ENCODE measurements at regions not wholly inside any gene's neighbourhood (a gene's known extent, or its start where the extent isn't known, plus 50 kb on each side); places are given as distances from the start of the nearest gene placed in this dataset.

DNA sequence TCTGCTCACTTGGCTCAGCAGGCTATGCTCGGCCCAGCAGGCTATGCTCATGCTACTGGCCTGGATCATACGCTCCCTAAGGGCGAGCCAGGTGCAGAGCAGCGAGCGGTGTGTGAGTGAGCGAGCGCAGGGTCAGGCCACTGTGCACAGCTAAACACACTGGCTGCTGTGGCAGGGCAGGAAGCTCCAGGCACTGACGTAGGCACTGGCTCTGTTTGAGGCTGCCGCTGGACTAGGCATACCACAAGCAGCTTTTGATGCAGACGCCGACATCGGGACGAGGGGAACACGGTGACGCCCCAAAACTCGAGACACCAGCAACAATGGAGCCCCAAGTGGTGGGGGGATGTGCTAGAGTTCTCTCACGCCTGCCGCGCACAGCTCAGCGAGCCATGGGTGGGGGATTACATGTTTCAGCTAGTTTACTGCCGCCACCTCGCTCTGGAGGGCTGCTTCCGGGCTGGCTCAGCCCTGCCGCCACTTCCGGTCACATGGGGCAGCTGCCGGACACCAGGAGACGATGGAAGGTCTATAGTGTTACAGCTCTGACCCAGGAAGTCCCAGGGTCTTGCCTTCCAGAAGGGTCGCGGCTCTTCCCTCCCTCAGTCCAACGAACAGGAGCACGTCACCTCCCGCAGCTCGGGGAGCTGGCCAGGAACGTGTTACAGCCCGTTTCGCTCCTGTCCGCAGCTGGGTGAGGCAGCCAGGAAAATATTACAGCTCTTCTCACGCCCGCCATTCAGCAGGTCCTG is 1176.9 kb upstream of the LRRTM1 start:
- no peak for TF ChIP-seq CTCF (IDR thresholded peaks at IDR 0.05; ENCODE audit: low read depth, low read length)
- DNase-seq, result no peak

DNA sequence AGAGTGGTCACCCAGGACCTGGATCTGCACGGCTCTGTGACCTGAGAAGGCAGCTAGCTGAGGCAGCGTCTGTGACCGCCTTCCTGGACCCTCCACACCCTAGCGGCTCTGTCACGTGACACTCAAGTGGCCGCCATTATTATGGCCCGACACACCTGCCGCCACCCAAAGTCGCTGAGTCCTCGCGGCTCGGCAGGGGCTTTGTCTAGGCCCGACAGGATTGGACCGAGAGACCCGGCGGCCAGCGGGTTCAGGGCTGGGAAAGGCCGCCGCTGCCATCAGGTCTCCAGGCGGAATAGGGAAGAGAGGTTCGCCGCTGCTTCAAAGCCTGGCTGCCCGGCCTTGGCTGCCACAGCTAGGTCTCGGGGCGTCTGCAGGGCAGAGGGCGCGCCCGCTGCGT is 1162.5 kb upstream of the LRRTM1 start:
- no peaks in the 10 kb centered on the region for H3K36me3 ChIP-seq
- H3K9me3 ChIP-seq, result no peaks in the 10 kb centered on the region
- no peaks in the 10 kb centered on the region for H3K27me3 ChIP-seq
- TF ChIP-seq CTCF (IDR thresholded peaks at IDR 0.05; ENCODE audit: low read depth, low read length), result no peak
- H3K4me3 ChIP-seq (ENCODE audit: low read depth, low read length), result no peak overlapping the region
- no peaks in the 10 kb centered on the region for H3K4me1 ChIP-seq
- DNase-seq, result no peak

More for the DNA sequence above, 1176.9 kb upstream of the LRRTM1 start:
- H3K9me3 ChIP-seq, result no peaks in the 10 kb centered on the region
- H3K4me3 ChIP-seq (ENCODE audit: low read depth, low read length), result no peak overlapping the region
- H3K36me3 ChIP-seq, result no peaks in the 10 kb centered on the region
- H3K27me3 ChIP-seq, result no peaks in the 10 kb centered on the region
- H3K4me1 ChIP-seq, result no peaks in the 10 kb centered on the region

- TF ChIP-seq CTCF (IDR thresholded peaks at IDR 0.05; ENCODE audit: low read depth, low read length), result no peak
- Histone ChIP-seq H3K27me3 (no peaks in the 10 kb centered on the region), H3K9me3 (no peaks in the 10 kb centered on the region), H3K4me1 (no peaks in the 10 kb centered on the region), H3K36me3 (no peaks in the 10 kb centered on the region), H3K4me3 (ENCODE audit: low read depth, low read length) (no peak overlapping the region)
- no peak for DNase-seq
Observed at GRCh38 chr2:81462420-81462819, 1157.9 kb upstream of the LRRTM1 start.

- Histone ChIP-seq H3K4me1 (no peaks in the 10 kb centered on the region), H3K27me3 (no peaks in the 10 kb centered on the region), H3K4me3 (ENCODE audit: low read depth, low read length) (no peak overlapping the region), H3K9me3 (no peaks in the 10 kb centered on the region), H3K36me3 (no peaks in the 10 kb centered on the region)
- TF ChIP-seq CTCF (IDR thresholded peaks at IDR 0.05; ENCODE audit: low read depth, low read length), result no peak
- no peak for DNase-seq
Observed at GRCh38 chr2:81445176-81445575, 1140.6 kb upstream of the LRRTM1 start.

- H3K4me3 ChIP-seq (ENCODE audit: low read depth, low read length), result no peak overlapping the region
- TF ChIP-seq CTCF (IDR thresholded peaks at IDR 0.05; ENCODE audit: low read depth, low read length), result no peak
- no peaks in the 10 kb centered on the region for H3K9me3 ChIP-seq
- no peaks in the 10 kb centered on the region for H3K36me3 ChIP-seq
- H3K4me1 ChIP-seq, result no peaks in the 10 kb centered on the region
- no peaks in the 10 kb centered on the region for H3K27me3 ChIP-seq
- no peak for DNase-seq
Observed at GRCh38 chr2:81437456-81438000, 1133.0 kb upstream of the LRRTM1 start.

- TF ChIP-seq CTCF (IDR thresholded peaks at IDR 0.05; ENCODE audit: low read depth, low read length), result no peak
- Histone ChIP-seq H3K4me3 (ENCODE audit: low read depth, low read length) (no peak overlapping the region), H3K27me3 (no peaks in the 10 kb centered on the region), H3K36me3 (no peaks in the 10 kb centered on the region), H3K4me1 (no peaks in the 10 kb centered on the region), H3K9me3 (no peaks in the 10 kb centered on the region)
- no peak for DNase-seq
Observed at GRCh38 chr2:81436256-81436655, 1131.7 kb upstream of the LRRTM1 start.
